Renal cortical epithelial cell (primary cell): ENCODE measurements at regions not wholly inside any gene's neighbourhood (a gene's known extent, or its start where the extent isn't known, plus 50 kb on each side); places are given as distances from the start of the nearest gene placed in this dataset.

Source experiments
- DNase-seq: peaks from one replicate; pipeline ENCODE4 v3.0.0-alpha.2; 2011; ENCODE audit warnings: low read depth

DNA sequence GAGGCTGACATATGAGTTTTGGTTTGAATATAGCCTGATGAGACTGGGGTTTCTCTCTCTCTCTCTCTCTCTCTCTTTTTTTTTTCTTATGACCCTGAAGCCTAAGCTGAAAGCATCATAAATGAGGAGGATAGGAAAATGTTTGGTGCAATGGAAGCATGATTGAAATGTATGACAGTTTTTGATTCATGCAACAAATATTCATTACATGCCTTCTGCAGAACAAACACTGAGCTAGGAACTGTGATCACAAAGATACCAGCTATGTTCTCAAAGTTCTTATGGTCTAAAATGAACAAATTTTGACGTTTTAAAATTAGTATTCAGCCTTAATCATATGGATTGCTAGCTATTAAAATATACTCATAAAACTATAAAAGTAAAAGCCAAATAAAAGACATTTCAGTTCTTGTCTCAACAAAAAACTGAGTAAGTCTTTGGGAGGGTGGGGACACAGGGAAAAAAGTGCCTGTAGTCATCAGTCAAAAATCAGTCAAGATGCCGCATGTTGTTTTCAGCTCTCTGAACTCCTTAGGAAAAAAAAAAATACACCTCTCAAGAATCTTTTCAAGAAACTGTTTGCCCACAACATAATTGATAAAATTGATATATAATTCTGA is 57.2 kb downstream of the NKX6-1 start:
- DNase-seq, result no peak

DNA sequence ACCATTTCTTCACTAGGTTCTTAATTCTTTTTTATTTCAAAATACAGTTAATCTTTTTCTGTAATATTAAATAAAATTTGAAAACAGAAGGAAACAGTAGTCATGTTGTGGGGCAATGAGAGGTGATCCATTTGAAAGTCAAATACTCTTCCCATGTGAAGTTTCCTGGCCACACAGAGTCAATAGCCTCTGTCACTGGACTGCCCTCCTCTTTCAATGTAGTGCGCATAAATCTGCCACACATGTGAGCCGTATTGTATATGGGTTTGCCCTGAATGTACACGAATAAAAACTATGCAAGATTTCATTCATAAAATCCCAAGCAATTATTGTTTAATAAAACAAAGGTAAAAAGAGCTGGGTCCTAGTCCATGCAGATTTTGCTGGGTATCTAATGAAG is 59.1 kb downstream of the NKX6-1 start:
- DNase-seq, result no peak

DNA sequence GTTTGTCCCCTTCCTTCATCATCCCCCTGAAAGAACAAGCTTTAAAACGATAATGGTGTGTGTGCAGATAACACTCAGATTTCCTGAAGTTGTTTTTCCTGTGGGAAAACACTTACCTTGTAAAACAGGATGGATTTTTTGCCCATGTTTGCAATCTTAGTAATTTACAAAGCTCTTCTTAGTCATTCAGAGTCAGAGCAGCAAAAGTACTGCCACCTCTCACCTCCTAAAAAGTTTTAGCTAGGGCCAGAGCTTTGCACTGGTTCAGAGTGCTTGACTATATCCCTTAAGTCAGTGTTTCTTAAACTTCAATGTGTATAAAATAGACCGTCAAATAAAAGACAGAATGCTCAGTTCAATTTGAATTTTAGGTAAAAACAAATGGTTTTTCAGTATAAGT is 62.3 kb downstream of the NKX6-1 start:
- DNase-seq, result no peak

DNA sequence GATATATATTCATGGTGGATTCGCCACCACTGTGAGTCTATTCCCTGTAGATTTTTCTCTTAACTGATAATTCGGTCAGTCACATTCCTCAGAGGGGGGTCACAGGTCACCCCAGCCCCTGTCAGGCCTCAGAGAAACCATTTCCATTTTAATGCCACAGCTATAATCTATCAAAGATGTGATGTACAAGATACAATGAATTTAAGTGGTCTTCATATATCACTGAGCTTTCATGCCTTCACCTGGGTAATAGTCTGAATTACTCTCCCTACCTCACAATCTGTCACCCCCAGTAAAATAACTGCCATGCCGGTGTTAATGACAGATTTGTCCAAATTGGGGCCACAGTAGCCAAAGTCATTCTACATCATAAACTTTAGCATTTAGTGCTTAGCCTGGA is 64.7 kb downstream of the NKX6-1 start:
- DNase-seq, result no peak

DNA sequence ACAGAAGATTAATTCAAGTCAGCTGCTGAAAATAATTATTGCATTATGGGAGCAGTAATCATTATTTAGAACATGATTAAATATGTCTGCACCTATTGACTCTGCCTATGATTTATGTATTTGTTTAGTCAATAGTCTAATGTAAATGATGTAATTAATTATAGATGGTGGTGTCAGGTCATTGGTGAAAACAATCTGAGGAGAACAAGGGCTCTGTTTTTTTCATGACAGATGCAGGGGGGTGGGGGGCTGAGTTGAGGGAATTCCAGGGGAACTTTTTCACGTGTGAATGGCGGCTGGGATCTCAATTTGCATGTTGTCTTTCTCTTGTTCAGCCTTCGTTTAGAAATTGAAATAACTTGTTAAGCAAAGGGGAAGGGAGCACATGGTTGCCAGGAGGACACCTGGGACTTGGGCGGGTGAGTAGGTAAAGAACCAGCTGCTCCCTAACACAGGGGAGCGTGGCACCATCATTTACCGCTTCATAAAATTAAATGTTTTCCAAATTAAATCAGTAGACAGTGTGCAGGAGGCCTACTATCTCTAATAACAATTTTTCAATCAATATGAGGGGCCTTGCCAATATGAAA is 65.4 kb downstream of the NKX6-1 start:
- DNase-seq, result no peak

DNA sequence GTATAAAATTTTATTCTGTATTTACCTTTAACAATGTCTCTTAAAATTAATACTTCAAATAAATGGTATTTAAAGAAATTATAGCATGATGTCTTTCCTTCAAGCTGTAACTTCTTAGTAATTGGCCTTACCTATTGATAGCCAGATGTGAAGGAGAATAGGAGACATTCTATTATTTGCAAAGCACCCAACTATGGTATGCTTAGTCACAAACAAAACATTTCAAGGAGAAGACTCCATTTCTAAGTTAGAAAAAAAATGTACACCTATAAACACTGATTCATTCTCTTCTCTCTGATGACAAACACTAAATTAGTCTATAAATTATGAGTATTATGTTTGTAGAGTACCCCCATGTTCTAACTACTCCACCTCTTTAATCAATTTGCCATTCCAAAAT is 66.4 kb downstream of the NKX6-1 start:
- no peak for DNase-seq

DNA sequence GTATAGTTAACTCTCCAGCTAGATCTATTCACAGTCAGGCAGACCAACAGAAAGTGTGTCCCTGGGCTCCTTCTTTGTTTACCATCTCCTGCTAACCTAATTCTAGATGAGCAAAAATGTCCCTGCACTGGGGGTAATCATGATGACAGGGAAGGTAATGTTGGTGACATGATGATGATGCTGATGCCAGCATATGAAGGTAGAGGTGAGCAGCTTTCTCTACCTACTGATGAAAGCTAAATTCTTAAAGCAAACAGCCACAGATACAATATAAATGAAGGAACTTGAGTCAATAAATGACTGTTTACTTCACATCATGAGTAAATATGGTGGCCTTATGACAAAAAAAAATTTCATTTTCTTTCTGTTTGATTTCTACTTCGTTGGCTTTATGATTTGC is 78.5 kb downstream of the NKX6-1 start:
- DNase-seq, result no peak

DNA sequence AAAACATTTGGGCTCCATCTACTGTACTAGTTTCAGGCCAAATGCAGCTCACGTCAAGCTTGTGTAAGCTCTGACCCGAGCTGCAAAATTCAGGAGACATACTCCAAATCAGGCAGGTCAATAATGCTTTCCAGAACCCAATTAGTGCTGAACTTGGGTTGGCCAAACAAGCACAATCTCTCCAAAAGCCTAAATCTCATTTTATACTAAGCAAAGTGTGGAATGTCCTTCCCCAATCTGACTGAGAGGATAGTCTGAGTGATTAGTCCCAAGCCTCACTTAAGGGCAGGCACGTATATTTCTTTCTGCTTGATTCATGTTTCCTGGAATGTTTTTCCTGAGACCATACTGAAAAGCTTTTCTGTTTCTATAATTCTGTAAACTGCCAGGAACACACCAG is 79.9 kb downstream of the NKX6-1 start:
- no peak for DNase-seq

DNA sequence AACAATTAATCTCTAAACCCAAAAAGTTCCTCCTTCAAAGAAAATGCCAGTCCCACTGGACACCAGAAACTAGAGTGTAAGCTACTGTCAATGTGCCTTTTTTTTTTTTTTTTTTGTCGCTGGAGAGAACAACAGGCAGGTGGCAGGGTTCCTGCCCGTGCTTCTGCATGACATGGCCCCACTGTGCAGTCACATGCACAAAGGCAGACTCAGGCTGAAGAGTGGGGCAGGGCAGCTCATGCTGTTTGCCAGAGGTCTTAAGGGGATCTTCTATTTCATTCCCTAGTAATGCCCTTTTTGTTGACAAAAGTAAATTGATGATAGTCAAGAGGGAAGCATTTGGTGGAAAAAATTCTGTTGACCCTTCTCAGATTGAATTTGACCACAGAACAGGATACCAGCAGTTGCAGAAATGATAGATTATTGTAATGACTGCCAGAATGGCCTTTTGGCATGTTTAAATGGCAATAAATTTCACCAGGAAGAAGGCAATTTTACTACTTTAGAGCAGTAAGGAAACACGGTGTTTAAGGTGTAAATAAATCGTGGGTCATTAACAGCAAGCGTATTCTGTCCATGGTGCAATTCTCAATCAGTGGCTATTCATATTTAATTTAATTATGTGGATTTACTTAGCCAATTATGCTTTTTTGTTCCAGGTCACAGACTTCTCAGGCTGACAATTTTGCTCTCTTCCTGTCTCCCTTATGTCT is 80.9 kb downstream of the NKX6-1 start:
- DNase-seq, result no peak

DNA sequence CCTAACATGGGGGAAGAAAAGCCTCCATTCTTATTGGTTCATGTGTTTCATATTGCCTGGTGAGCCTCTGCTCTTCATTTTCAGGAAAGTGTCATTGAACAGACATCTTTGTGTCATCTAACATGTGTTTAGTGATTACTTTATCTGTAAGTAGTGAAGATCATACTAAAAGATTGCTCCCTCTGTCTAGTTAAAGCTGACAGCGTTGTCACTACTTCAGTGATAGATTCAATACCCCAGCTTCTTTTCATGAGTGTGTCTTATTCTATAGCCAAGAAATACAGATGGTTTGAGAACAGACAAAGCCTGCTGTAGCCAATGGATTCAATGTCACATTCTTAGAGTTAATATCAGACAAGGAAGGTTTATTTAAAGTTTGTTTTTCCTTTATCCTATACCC is 85.1 kb downstream of the NKX6-1 start:
- DNase-seq, result no peak

DNA sequence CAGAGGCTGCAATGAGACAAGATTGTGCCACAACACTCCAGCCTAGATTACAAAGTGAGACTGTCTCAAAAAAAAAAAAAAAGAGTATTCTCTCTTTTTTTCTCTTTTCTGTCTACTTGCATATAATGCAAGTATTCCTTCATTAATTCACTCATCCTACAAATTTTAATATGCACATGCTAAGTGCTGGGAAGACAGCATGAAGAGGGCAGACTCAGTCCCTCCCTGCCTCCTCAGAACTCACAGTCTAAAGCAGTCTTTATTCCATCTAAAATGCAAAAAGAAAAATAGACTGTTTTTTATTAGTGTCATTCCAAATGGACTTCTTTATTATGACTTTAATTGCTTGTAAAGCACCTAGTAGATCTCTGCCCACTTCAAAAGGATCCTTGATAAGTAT is 85.6 kb downstream of the NKX6-1 start:
- no peak for DNase-seq

DNA sequence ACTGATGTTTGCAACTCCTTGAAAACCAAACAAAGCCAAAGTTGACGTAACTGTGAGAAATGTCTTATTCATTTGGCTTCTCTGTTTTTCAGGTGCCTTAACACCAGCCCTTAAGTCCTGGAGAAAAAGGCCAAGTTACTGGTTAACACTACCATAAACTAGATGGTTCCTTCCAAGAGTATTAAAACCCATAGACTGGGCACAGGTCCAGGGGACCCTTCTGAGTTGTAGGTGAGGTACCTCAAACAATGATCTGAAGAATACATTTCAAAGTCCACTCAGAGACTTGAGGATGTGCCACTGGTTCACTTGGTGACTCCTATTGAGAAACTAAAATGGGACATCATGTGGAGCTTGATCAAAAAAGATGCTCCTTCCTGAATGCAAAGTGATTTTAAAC is 87.0 kb downstream of the NKX6-1 start:
- DNase-seq, result no peak

DNA sequence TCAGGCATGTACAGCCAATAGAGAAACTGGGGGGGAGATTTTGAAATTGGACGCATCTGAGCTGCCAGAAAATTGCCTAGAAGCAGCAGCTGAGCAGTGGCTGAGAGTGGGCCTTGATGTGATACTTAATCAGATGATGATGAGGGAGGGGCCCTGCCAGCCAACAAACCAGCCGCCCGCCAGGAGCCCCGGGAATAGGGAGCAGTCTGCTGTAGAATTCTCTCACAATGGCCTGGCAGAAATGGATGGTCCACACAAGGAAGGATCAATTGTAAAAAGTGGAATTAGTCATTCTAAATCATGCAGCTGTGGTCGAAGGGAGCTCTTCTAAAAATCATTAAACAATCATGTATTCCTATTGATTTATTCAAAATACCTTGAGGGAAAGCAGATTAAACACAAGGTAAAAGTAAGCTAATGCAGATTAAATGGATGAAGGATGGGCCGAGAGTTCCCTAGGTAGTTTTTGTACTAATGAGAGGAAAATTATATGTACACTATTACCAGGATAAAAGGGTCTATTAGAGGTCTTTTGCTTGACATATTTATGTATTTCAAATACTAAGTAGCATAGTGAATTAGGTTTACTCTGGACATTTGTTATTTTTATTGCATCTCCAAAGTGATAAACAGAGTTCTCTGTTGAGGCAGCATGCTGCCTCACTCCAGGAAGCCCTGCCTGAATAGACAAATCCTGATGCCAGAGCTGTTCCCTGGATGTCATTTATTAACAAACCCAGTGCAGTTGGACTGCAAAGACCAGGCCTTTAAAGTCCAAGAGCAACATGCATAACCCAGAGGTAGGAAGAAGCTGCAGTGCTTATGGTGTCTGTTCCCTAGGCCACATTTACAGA is 91.3 kb downstream of the NKX6-1 start:
- DNase-seq, result peak; percentile 4

DNA sequence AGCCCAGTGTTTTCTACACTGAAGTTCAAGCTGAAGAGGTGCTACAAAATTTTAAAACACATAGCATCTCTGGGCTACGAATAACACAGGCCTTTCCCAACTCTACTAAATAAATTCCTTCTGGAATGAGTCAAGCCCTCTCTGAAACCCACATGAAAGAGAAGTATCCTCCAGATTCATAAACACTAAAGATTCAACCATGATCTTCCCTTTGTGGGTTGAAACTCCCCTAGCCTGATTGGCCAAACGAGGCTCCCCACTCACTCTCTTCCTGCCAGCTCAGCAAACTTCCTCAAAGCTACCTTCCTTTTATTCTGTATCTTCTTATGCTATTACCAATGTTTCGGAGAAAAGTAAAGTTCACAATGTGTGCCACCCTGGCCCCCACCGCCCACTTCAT is 95.4 kb downstream of the NKX6-1 start:
- peak; percentile 54 for DNase-seq

DNA sequence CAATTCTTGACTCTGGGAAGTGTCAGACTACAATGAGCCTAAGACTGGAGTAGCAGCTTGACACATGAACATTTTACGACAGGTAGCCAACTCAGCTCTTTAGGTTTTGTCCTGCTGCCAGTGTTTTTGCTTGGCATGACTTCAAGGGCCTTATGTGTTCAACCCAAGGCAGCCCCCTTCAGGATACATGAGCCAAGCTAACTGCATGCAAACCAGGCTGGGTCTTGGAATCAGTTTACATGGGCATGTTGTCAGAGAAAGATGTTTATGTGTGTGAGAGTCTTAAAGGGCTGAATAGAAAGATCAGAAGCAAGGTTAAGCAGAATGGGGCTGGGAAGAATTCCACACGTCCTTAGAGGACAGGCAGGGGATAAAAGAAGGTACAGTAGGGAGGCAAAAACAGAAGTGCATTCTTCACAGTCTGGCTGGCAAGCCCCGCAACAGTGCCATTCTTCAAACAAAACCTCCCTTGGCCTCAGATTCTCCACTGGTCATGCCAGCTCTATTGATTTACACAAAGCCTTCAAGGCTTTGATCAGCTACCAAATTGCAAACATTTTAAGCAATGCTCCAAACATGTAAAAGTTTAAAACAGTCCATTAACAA is 97.3 kb downstream of the NKX6-1 start:
- peak; percentile 13 for DNase-seq

DNA sequence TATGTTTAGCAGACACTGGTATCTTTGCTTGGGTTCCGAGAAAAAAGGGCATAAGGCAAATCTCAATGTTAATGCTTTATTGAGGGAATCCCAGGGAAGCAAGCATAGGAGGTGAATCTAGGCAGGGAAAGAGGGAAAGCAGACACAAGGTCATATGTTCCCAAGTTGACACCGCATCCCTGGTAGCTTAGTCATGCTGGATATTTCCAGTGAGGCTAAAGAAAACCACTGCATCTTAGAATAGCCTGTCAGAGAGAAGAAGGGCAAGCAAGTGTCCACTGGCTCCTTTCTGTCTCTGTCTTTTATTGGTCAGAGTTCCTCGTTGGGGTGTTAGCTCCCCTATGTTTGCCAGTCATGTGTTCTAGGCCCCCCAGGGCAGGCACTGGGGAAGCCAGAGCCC is 104.7 kb downstream of the NKX6-1 start:
- DNase-seq, result peak; percentile 41

DNA sequence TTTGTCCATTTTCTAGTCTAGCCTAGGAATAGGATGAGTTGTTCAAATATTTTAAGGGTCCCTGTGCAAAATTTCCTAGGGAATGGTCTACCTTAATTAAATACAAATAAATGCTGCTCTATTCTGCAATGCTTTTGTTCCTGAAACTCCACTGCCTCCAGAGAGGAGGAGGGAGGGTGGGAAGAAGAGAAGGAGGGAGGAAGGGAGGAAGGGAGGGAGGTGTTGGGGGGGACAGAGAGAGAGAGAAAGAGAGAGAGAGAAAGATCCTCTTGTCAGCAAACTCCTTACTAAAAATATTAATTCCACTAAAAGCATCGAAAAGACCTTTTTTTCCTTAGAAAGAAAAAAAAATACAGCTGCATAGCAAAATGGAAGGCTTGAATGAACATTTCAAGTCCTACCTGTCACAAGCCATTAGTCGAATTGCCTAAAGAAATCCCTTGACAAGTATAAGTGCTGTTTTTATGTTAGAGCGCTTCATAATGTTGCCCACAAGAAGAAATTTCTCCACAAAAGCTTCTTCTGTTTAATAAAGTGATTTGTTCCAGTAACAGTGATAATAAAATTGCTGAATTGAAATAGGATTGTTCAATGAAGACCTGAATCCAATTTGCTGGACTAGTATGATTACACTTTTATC is 106.0 kb downstream of the NKX6-1 start:
- DNase-seq, result no peak

DNA sequence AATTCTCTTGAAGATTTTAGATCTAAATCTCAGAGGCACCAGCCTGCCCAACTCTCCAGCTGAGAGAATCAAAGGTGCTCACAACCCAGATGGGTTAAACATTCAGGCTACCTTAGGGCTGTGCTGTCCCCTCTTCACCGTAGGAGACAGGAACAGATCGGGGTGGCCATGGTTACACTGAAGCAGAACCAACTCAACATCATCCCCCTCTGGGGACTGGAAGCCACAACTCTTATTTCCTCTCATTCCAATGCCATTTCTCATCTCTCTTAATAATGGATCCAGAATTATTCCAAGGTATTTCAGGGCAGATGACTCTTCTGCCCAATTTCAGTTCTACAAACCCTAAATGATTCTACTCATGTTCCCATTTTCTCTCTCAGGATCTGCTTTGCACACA is 109.7 kb downstream of the NKX6-1 start:
- peak; percentile 52 for DNase-seq

DNA sequence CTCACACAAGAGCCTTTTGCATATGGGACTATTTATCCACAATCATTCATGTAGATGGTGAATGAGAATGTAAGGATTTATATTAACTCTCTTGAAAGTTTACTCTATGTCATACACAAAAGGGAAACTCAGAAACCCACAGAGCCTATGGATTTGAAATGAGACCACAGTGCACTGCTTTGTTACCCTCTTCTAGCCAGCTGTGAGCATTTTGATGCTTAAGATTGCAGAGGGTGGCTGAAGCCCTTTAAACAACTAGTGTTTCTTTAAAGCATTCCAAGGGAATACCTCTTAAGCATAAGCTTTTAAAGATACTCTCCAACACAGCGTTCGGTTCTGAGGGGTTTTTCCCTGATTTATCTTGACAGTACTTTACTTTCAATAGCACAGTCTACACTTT is 113.9 kb downstream of the NKX6-1 start:
- DNase-seq, result no peak

DNA sequence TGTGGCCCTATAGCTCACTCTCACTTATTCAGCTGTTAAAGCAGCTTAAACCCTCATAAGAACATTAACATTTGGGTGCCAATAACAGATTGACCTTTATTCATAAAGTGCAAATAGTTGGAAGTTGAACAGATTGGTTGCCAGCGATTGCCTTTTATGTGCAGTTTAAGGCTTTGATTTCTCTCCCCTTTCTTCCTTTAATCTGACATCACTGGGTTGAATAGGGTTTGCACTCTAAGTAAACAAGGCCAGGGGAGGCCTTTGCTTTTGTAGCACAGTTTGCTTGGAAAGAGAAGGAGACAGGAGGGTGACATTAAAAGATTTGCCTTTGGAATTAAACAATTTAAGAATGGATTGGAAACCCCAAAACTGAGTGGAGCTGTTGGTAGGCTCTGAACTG is 114.3 kb downstream of the NKX6-1 start:
- DNase-seq, result no peak

DNA sequence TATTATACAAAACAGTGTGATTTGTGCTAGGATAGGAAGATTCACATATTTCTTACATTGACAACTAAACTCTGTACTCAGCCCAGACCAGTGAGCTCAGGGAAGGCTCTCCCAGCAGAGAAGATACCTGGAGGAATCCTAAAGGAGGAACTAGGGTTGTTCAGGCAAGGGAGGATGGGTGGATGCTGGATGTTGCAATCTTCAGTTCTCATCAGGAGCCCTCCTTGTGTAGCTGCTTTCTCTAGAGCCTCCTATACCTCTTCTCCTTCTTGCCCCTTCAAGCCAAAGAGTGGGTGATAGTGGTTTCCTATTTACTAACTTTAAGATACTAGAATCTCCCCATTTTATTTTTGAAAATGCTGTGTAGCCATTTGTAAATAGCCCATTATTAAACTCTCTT is 117.3 kb downstream of the NKX6-1 start:
- peak; percentile 9 for DNase-seq
